ENCODE measurements at regions not wholly inside any gene's neighbourhood (a gene's known extent, or its start where the extent isn't known, plus 50 kb on each side); places are given as distances from the start of the nearest gene placed in this dataset.

- no peak for TF ChIP-seq POLR2A (IDR thresholded peaks at IDR 0.05; ENCODE audit: borderline replicate concordance, extremely low read depth, insufficient read depth, insufficient read length)
- TF ChIP-seq, protein P1, sequence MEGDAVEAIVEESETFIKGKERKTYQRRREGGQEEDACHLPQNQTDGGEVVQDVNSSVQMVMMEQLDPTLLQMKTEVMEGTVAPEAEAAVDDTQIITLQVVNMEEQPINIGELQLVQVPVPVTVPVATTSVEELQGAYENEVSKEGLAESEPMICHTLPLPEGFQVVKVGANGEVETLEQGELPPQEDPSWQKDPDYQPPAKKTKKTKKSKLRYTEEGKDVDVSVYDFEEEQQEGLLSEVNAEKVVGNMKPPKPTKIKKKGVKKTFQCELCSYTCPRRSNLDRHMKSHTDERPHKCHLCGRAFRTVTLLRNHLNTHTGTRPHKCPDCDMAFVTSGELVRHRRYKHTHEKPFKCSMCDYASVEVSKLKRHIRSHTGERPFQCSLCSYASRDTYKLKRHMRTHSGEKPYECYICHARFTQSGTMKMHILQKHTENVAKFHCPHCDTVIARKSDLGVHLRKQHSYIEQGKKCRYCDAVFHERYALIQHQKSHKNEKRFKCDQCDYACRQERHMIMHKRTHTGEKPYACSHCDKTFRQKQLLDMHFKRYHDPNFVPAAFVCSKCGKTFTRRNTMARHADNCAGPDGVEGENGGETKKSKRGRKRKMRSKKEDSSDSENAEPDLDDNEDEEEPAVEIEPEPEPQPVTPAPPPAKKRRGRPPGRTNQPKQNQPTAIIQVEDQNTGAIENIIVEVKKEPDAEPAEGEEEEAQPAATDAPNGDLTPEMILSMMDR (IDR thresholded peaks at IDR 0.05 in 2 of 3, conservative IDR thresholded peaks at IDR 0.05 in 1 of 3; ENCODE audit: borderline replicate concordance in 1 of 3, insufficient read depth in 1 of 3, low read depth in 2 of 3, low read length in 2 of 3), result no peak
- no peak for TF ChIP-seq ATF3 (IDR thresholded peaks at IDR 0.05)
- no peak for TF ChIP-seq RAD21 (IDR thresholded peaks at IDR 0.05; ENCODE audit: low read depth)
- no peak for TF ChIP-seq YY1 (IDR thresholded peaks at IDR 0.05; ENCODE audit: extremely low read depth, insufficient replicate concordance, low read depth, low read length)
- TF ChIP-seq, protein P2, sequence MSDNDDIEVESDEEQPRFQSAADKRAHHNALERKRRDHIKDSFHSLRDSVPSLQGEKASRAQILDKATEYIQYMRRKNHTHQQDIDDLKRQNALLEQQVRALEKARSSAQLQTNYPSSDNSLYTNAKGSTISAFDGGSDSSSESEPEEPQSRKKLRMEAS (IDR thresholded peaks at IDR 0.05), result no peak
- no peak for TF ChIP-seq POLR2AphosphoS5 (IDR thresholded peaks at IDR 0.05; ENCODE audit: low read depth, low read length)
- TF ChIP-seq EZH2 (IDR thresholded peaks at IDR 0.05), result no peak
- TF ChIP-seq EZH2phosphoT487 (IDR thresholded peaks at IDR 0.05; ENCODE audit: borderline replicate concordance), result no peak
- no peak for TF ChIP-seq JUND (IDR thresholded peaks at IDR 0.05)
- no peak for TF ChIP-seq ZNF274 (IDR thresholded peaks at IDR 0.05; ENCODE audit: low read depth, low read length)
- no peak for TF ChIP-seq SIN3A (IDR thresholded peaks at IDR 0.05; ENCODE audit: low read depth)
- TF ChIP-seq TCF7L2 (IDR thresholded peaks at IDR 0.05; ENCODE audit: borderline replicate concordance, extremely low read depth, insufficient read depth, insufficient read length), result no peak
These were observed 82.3 kb upstream of the CDC42EP3 start for GRCh38 chr2:37753758-37754157.

Measured in HCT116 (cell line).